Astrocyte (in vitro differentiated cells and primary cell): ENCODE measurements at regions not wholly inside any gene's neighbourhood (a gene's known extent, or its start where the extent isn't known, plus 50 kb on each side); places are given as distances from the start of the nearest gene placed in this dataset.

Source experiments
- EZH2 ChIP-seq: IDR thresholded peaks from 2 replicates; pipeline ENCODE4 v1.6.1; 2012; ENCODE audit warnings: mild to moderate bottlenecking, low read length, inconsistent platforms; ENCODE audit not compliant: insufficient read depth
- TF ChIP-seq, protein P1 (sequence below): IDR thresholded peaks from 2 replicates; pipeline ENCODE4 v1.5.1; 2011; ENCODE audit warnings: low read depth, mild to moderate bottlenecking, inconsistent platforms, low read length, moderate library complexity; ENCODE audit not compliant: insufficient read depth

DNA sequence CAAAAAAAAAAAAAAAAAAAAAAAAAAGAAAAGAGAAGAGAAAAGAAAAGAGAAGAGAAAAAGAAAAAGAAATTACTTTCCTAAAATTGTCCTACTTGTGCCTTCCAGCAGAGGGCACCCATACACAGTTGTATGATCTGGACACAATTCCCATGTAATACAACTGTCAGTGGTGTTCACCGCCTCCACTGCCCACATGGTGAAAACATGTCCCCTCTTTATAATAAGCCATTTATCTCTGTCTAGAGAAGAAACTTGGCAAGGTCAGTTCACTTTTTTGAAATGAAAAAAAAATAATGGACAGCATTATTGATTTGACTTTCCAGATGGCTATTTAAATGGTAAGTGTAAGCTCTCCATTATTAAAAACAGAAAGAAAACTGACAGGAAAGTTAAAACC is 459.4 kb downstream of the GBE1 start:
- TF ChIP-seq, protein P1, sequence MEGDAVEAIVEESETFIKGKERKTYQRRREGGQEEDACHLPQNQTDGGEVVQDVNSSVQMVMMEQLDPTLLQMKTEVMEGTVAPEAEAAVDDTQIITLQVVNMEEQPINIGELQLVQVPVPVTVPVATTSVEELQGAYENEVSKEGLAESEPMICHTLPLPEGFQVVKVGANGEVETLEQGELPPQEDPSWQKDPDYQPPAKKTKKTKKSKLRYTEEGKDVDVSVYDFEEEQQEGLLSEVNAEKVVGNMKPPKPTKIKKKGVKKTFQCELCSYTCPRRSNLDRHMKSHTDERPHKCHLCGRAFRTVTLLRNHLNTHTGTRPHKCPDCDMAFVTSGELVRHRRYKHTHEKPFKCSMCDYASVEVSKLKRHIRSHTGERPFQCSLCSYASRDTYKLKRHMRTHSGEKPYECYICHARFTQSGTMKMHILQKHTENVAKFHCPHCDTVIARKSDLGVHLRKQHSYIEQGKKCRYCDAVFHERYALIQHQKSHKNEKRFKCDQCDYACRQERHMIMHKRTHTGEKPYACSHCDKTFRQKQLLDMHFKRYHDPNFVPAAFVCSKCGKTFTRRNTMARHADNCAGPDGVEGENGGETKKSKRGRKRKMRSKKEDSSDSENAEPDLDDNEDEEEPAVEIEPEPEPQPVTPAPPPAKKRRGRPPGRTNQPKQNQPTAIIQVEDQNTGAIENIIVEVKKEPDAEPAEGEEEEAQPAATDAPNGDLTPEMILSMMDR: peak; percentile 74
- TF ChIP-seq EZH2: no peak
